Skeletal muscle cell (primary cell): ENCODE measurements at regions not wholly inside any gene's neighbourhood (a gene's known extent, or its start where the extent isn't known, plus 50 kb on each side); places are given as distances from the start of the nearest gene placed in this dataset.
"Not testable (repeated sequence)": the region's sequence is repeated elsewhere in the genome, so short reads cannot be mapped to it uniquely, and the experiment has no call there.

Experiments
- DNase-seq: peaks from one replicate; pipeline ENCODE4 v3.0.0-alpha.2; 2010; ENCODE audit warnings: low read depth
- H3K4me3 ChIP-seq: 2 replicates; pipeline ENCODE4 v1.5.1; 2011; ENCODE audit warnings: low read depth, mild to moderate bottlenecking, control low read depth, low read length, moderate library complexity

DNA sequence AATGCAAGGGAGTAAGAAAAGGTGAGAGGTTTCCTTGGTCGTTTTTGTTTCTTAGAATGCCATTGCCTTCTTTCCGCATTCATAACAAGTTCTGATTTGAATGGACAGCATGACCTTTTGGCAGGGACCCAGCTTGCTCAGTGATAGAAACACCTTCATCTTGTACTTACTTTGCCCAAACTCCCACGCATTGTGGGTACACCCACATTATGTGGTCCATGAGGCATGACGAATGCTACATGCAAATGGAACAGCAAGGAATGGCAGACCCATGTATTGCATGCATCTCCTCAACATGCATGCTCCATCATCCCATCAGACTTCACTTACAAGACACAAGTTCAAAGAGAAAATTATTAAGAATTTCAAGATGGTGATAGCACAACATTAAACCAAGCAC is 102.8 kb downstream of the CDC7 start:
- H3K4me3 ChIP-seq, result no peak overlapping the region
- DNase-seq, result no peak

DNA sequence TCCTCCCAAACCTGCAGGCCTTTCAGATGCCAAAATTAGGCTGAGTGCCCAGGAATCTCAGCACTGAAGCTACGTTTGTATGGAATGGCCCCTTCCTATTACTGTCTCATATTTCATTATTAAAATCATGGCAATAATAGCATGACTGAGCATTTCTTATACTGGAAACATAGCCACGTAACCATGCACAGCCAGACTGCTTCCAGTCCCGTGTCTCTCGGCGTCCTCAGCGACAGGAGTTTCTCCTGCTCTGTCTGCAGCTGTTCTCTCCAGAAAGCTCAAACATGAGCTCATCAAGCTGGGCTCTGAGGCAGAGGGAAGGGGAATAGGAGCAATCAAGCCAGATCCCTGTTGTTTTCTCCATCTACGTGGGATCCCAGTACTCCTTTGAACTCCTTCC is 104.0 kb downstream of the CDC7 start:
- peak; percentile 41 for DNase-seq
- no peak overlapping the region for H3K4me3 ChIP-seq

DNA sequence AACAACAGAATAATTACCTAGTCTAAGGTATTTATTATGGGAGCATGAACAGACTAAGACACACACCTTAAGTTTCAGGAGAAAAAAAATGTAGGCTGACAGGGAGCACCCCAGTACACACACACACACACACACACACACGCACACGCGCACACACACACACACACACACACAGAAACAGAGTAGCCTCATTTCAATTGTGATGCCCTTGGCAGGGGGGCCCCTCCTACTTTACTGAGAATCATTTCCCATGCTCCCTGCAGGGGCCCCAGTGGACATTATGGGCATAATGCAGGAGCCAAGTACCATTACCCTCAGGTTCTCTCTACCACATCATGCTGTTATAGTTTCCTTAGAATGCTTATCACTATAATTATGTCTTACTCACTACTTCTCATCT is 104.9 kb downstream of the CDC7 start:
- H3K4me3 ChIP-seq, result no peak overlapping the region
- DNase-seq, result no peak

DNA sequence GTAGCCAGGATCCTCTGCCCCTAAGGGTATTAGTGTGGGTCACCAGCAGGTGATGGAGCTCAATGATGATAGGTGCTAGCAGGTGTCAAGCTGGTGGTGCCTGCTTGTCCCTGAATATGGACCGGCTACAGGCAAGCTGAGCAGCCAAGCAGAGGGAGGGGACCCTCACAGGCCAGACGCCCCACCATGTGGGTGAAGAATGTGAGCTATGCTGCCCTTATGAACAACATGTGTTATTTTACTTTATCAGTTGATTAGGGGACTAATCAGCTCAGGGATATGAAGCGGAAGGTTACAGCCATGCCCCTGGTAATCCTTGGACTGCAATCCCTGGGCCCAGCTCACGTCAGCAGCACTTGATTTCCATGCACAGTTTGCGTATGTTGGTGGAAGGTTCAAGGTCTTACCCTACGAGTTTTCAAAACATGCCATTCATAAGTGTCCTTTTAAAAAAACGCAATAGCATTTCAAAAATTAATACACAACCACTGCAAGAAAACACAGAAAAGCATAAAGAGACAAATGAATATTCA is 106.0 kb downstream of the CDC7 start:
- no peak overlapping the region for H3K4me3 ChIP-seq
- no peak for DNase-seq

DNA sequence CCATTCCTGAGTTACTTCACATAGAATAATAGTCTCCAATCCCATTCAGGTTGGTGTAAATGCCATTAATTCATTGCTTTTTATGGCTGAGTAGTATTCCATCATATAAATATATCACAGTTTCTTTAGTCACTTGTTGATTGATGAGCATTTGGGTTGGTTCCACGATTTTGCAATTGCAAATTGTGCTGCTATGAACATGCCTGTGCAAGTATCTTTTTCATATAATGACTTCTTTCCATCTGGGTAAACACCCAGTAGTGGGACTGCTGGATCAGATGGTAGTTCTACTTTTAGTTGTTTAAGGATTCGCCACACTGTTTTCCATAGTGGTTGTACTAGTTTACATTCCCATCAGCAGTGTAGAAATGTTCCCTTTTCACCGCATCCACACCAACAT is 107.0 kb downstream of the CDC7 start:
- not testable (repeated sequence) for H3K4me3 ChIP-seq, DNase-seq

DNA sequence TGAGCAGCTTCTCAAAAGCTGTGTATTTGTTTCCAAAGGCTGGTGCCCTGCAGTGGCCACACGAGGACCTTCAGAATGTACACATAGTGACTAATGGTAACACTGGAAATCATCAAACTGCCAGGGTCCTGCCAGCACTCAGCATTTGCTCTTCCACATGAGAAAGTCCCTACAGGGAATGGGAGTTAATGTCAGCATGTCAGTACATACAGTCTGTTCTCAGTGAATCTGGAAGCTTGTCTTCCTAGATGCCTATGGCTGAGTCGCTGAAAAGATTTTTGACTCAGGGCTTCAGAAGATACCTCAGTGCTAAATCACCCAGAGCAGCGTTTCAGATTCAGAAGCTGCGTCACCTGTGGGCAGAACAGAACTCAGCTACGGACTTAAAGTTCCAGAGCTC is 108.2 kb downstream of the CDC7 start:
- DNase-seq, result peak; percentile 91
- H3K4me3 ChIP-seq, result no peak overlapping the region

DNA sequence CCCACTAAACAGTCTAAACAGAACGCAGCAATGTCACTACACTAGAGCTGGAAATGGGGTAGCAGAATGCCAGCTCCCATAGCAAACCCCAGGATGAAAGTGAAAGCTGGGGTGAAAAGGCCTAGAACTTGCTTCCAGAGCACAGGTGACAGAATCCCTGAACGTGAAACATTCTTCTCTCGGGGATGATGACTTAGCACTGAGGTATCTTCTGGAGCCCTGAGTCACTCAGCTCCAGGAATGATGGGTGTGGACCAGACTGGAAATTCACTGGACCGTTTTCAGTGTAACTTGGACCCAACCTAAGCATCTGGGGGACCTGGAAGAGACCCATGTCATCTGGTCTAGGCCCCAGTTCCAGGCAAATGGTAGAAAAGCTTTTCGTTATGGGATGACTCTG is 108.9 kb downstream of the CDC7 start:
- H3K4me3 ChIP-seq, result no peak overlapping the region

DNA sequence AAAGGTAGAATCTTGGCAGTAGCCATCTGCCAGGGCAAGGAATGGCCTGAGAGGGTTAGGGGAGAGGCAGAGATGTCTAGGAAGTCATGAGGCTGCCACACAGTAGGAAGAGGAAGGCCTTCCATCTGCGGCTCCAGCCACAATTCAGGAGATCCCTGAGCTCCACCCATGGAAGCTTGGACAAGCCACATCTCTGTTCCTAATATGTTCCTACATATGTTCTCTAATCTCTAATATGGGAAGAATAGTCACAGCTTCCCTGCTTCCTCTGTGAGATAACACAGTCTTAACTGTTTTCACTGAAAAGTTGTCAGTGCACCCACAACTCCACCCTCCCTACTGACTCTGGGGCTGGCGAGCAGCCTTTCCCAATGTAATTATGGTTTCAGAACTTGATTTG is 109.5 kb downstream of the CDC7 start:
- DNase-seq, result no peak
- no peak overlapping the region for H3K4me3 ChIP-seq

More for the DNA sequence above, 108.9 kb downstream of the CDC7 start:
- no peak for DNase-seq

DNA sequence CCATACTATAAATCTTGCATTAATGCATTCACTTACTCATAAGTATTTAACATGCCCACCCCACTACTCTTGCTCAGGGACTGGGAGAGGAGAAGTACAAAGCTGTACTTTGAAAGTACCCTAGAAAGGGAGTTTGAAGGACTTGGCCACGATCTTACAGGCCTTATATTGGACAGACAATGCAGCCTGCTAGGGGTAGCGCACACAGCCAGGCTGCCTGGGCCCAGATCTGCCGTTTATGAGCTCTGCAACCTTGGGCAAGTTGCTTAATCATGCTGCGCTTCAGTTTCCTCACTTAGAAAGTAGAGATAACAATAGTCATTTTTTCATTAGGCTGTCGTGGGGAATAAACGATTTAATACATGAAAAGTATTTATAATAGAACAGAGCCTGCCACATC is 110.1 kb downstream of the CDC7 start:
- no peak for DNase-seq

DNA sequence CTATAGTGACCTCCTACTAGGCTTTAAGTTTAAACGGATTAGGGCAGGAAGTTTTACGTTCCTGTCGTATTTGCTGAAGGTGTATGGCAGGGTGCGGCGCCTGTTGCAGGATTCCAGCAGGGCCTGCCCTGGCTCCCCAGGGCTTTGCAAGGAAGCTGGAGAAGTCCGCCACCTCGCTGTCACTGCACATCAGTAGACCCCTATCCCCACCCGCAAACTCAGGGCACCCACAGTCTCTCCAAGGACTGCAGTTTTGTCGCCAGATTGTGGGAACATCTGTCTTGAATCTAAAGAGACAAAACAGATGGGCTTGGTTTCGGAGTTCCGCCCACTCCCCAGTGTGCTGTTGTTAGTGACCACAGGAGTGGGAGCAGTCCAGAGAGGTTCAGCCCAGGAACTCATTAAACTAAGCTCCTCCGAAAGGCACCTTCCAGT is 110.8 kb downstream of the CDC7 start:
- no peak for DNase-seq
- H3K4me3 ChIP-seq, result no peak overlapping the region

More for the DNA sequence above, 110.1 kb downstream of the CDC7 start:
- H3K4me3 ChIP-seq, result no peak overlapping the region

DNA sequence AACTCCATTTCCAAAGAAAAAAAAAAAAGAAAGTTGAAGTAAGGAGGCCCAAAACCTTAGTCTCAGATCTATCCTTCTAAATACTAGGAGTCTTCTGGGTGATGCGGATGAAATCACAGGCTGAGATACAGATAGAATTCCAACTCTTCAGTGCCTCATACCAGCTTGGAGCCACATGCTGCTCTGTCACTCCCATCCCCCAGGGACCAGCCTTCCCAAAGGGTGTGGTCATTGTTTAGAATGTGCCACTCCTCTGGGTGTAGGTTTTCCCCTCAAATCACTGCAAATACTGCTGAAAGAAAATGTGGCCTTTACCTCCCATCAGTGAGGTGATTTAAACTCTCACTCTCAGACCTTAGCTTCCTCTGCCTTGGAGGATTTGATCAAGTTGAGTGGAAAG is 112.9 kb downstream of the CDC7 start:
- DNase-seq, result no peak
- no peak overlapping the region for H3K4me3 ChIP-seq

DNA sequence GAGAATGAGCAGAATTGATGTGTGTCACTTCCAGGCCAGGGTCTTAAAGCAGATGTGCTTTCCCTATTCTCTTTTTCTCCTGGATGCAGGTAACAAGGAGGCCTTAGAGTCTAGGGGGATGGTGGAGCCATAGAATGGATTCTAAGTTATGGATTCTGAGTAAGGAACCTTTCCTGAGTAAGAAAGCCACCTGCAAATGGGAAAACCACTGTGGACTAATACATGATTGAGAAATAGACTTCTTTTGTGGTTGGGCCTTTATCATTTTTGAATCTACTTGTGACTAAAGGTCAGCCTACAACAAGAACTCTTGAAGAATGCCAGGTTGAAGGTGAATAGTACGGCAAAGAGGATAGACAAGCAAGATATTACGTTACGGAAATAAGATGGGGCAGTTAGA is 116.1 kb downstream of the CDC7 start:
- DNase-seq, result no peak
- no peak overlapping the region for H3K4me3 ChIP-seq

DNA sequence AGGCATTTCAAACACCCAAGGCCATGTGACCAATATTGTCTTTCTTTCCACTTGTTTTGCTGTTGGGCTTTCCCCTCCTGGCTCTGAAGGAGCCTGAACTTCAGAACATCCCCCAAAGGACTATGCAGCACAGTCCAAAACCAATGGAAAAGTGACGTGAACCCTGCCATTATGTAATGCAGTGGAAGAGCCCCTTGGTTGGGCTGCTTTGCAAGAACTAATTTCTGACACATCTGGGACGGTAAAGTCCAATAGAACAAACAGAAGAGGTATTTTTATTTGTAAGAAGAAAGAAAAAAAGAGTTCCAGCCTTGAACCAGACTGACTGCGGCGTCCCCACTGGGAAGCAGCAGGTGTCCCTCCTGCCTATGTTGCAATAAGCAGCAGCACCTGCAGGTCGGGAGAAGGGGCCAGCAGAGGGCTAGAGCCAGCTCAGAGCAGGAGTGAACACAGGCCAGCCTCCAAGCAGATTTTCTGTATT is 116.7 kb downstream of the CDC7 start:
- H3K4me3 ChIP-seq, result no peak overlapping the region
- no peak for DNase-seq

DNA sequence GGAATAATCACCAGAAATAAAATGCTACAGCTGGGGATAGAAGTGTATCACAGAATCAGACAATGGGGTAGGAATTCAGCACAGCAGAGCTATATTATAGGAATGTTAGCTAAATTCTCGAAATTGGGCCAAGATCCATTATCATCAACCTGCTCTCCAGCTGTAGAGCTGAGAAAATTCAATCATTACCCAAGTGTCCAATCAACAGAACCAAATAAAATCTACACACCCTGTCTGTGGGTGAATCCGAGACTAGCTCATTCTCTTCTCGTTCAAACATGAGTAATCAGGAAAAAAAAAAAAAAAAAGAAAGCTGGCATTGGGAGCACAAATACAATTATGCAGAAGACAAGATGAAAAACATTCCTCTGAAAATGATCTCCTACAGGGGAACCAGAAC is 119.2 kb downstream of the CDC7 start:
- no peak for DNase-seq
- no peak overlapping the region for H3K4me3 ChIP-seq

DNA sequence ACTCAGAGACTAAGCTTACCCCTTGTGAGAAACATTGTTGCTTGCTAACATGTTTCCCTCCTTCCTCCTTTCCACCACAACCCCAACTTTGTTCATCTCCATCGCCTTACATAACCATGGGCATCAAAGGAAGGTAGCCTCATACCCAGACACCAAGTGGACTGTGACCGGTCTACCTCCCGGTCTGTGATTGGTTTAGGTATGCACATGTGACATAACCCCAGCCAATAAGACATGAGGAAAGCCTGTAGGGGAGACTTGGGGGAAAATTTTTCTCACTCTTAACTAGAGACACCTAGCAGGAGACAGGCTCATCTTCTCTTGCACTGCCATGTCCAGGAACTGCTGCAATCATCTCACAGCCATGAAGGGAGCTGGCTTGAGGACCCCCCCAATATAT is 120.7 kb downstream of the CDC7 start:
- DNase-seq, result no peak
- H3K4me3 ChIP-seq, result no peak overlapping the region

DNA sequence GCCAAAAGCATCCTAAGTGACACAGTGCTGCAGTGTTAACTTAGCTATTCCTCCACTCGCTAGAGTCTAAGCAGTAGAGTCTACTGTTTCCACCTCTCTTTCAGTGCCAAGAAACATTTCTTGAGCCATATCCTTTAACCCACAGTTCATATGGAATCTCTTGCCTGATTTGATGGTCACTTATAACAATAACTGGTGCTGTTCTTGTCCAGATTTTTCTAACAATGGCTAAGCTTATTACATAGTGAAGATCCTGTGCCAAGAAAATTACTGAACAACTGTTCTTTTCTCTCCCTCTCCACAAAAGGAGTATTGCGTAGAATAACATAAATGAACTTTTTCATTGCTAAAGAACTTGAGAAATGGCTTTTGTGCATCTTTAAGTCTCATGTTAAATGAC is 121.3 kb downstream of the CDC7 start:
- H3K4me3 ChIP-seq, result no peak overlapping the region
- no peak for DNase-seq

DNA sequence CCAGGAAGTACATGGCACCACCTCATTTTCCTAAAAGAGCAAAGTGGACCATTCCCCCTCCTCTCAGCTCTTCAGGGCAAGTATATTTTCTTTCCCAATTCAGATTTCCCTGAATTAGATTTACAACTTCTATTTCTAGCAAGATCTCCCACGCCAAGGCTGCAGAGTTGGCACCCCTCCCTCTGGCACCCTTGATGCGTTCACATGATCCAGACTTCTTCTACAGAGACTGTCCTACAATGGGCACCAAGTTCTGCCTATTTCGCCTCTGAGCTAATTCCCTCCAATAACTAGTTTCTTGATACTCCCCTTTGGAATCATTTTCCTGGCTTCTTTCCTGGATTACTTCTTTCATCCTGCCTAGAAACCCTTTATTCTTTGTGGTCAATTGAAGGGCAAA is 122.0 kb downstream of the CDC7 start:
- DNase-seq, result no peak
- no peak overlapping the region for H3K4me3 ChIP-seq

DNA sequence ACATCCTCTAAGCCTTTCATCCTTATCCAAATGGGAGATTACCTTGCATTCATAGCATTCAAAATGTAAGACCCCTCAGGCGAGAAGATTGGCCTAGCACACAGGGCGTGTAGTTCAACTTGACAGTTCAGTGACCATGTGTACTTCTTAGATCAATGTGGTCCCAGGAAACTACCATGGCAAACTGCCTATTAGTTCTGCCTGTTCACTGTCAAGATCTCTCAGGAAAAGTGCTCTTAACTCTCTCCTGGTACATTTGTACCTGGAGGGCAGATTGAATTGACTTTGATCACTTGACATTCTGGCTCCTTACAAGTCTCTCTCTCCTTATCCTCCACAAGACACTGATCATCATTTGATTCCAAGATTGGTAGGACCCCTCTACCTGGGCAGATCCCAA is 122.4 kb downstream of the CDC7 start:
- no peak overlapping the region for H3K4me3 ChIP-seq
- no peak for DNase-seq

DNA sequence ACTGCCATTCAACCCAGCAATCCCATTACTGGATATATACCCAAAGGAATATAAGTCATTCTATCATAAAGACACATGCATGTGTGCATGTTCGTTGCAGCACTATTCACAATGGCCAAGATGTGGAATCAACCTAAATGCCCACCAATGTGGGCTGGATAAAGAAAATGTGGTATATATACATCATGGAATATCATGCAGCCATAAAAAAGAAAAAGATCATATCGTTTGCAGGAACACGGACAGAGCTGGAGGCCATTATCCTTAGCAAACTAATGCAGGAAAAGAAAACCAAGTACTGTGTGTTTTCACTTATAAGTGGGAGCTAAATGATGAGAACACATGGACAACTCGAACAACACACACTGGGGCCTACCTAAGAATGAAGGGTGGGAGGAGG is 123.7 kb downstream of the CDC7 start:
- no peak overlapping the region for H3K4me3 ChIP-seq
- DNase-seq, result no peak
